H9 (cell line): ENCODE measurements at regions not wholly inside any gene's neighbourhood (a gene's known extent, or its start where the extent isn't known, plus 50 kb on each side); places are given as distances from the start of the nearest gene placed in this dataset.

Experiments
- DNase-seq: peaks from one replicate; pipeline ENCODE4 v3.0.0-alpha.2; 2017
- H2AFZ ChIP-seq: one replicate; pipeline ENCODE4 v1.6.1; 2013; ENCODE audit warnings: mild to moderate bottlenecking, low read length, control low read depth, moderate library complexity
- H2AK5ac ChIP-seq: 2 replicates; pipeline ENCODE4 v1.6.1; 2013; ENCODE audit warnings: low read length, control low read depth, mixed read lengths; ENCODE audit not compliant: insufficient read length
- H2BK120ac ChIP-seq: one replicate; pipeline ENCODE4 v1.6.1; 2013; ENCODE audit warnings: low read depth, mild to moderate bottlenecking, low read length, control low read depth, inconsistent platforms; ENCODE audit not compliant: poor library complexity, severe bottlenecking
- H2BK12ac ChIP-seq: 2 replicates; pipeline ENCODE4 v1.6.1; 2013; ENCODE audit warnings: low read length, control low read depth, mixed read lengths, low read depth; ENCODE audit not compliant: insufficient read length
- H2BK15ac ChIP-seq: 2 replicates; pipeline ENCODE4 v1.6.1; 2013; ENCODE audit warnings: low read depth, low read length, control low read depth
- H2BK20ac ChIP-seq: one replicate; pipeline ENCODE4 v1.6.1; 2013; ENCODE audit warnings: low read depth, mild to moderate bottlenecking, low read length, control low read depth, inconsistent platforms; ENCODE audit not compliant: poor library complexity, severe bottlenecking
- H2BK5ac ChIP-seq: 2 replicates; pipeline ENCODE4 v1.6.1; 2013; ENCODE audit warnings: low read length, control low read depth, mixed read lengths; ENCODE audit not compliant: insufficient read length
- H3K14ac ChIP-seq: 2 replicates; pipeline ENCODE4 v1.6.1; 2013; ENCODE audit warnings: low read length, control low read depth; ENCODE audit not compliant: insufficient read depth
- H3K18ac ChIP-seq: 2 replicates; pipeline ENCODE4 v1.6.1; 2013; ENCODE audit warnings: low read depth, mild to moderate bottlenecking, mixed read lengths, low read length, control low read depth; ENCODE audit not compliant: insufficient read length
- H3K23ac ChIP-seq: 2 replicates; pipeline ENCODE4 v1.6.1; 2013; ENCODE audit warnings: low read length, control low read depth, mixed read lengths, low read depth; ENCODE audit not compliant: insufficient read length
- H3K23me2 ChIP-seq: 2 replicates; pipeline ENCODE4 v1.6.1; 2013; ENCODE audit warnings: low read depth, mild to moderate bottlenecking, mixed read lengths, low read length, control low read depth; ENCODE audit not compliant: insufficient read length, poor library complexity, severe bottlenecking
- H3K27ac ChIP-seq: 2 replicates; pipeline ENCODE4 v1.5.1; 2013; ENCODE audit warnings: low read length, control low read depth, mixed read lengths, low read depth; ENCODE audit not compliant: insufficient read length
- H3K27me3 ChIP-seq: 2 replicates; pipeline ENCODE4 v1.6.1; 2013; ENCODE audit warnings: low read length, control low read depth, inconsistent platforms; ENCODE audit not compliant: insufficient read depth
- H3K4ac ChIP-seq: 2 replicates; pipeline ENCODE4 v1.6.1; 2013; ENCODE audit warnings: low read depth, mild to moderate bottlenecking, control low read depth, inconsistent platforms, low read length, moderate library complexity
- H3K4me1 ChIP-seq: 2 replicates; pipeline ENCODE4 v1.6.1; 2013; ENCODE audit warnings: low read length, control low read depth, inconsistent platforms; ENCODE audit not compliant: insufficient read depth
- H3K4me2 ChIP-seq: 2 replicates; pipeline ENCODE4 v1.6.1; 2013; ENCODE audit warnings: low read length, control low read depth, mixed read lengths; ENCODE audit not compliant: insufficient read length, insufficient read depth
- H3K56ac ChIP-seq: 2 replicates; pipeline ENCODE4 v1.6.1; 2013; ENCODE audit warnings: low read depth, mild to moderate bottlenecking, mixed read lengths, low read length, control low read depth; ENCODE audit not compliant: insufficient read length
- H3K79me1 ChIP-seq: 2 replicates; pipeline ENCODE4 v1.6.1; 2013; ENCODE audit warnings: low read depth, mild to moderate bottlenecking, moderate library complexity, low read length, control low read depth, inconsistent platforms; ENCODE audit not compliant: insufficient read depth, poor library complexity, severe bottlenecking
- H3K79me2 ChIP-seq: 2 replicates; pipeline ENCODE4 v1.6.1; 2013; ENCODE audit warnings: low read length, control low read depth, inconsistent platforms; ENCODE audit not compliant: insufficient read depth
- H3K9ac ChIP-seq: 2 replicates; pipeline ENCODE4 v1.6.1; 2013; ENCODE audit warnings: low read length, control low read depth, mixed read lengths; ENCODE audit not compliant: insufficient read length; ENCODE audit errors: extremely low read depth
- H3K9me3 ChIP-seq: one replicate; pipeline ENCODE4 v1.6.1; 2013; ENCODE audit warnings: low read depth, low read length, inconsistent platforms; ENCODE audit not compliant: control insufficient read depth
- H3T11ph ChIP-seq: one replicate; pipeline ENCODE4 v1.6.1; 2013; ENCODE audit warnings: mild to moderate bottlenecking, low read length, control low read depth, inconsistent platforms
- H4K20me1 ChIP-seq: one replicate; pipeline ENCODE4 v1.6.1; 2013; ENCODE audit not compliant: control insufficient read depth, insufficient read length, insufficient read depth
- H4K5ac ChIP-seq: 2 replicates; pipeline ENCODE4 v1.6.1; 2013; ENCODE audit warnings: low read depth, mild to moderate bottlenecking, mixed read lengths, low read length, control low read depth; ENCODE audit not compliant: insufficient read length
- H4K8ac ChIP-seq: replicated peaks from 2 replicates; pipeline ENCODE4 v1.6.1; 2013; ENCODE audit warnings: low read length, control low read depth, mixed read lengths, low read depth; ENCODE audit not compliant: insufficient read length
- H4K91ac ChIP-seq: 2 replicates; pipeline ENCODE4 v1.6.1; 2013; ENCODE audit warnings: low read depth, mild to moderate bottlenecking, moderate library complexity, mixed read lengths, low read length, control low read depth; ENCODE audit not compliant: insufficient read length
- H3K27ac Mint-ChIP-seq, 3 experiments: 2 replicates in 2 of 3; 3 replicates in 1 of 3; pipeline ENCODE4 v1.8.0; 2020 to 2021; ENCODE audit warnings: mixed read lengths in 3 of 3, mild to moderate bottlenecking in 1 of 3, moderate library complexity in 1 of 3
- H3K27me3 Mint-ChIP-seq: 2 replicates; pipeline ENCODE4 v1.8.0; 2021; ENCODE audit warnings: low read depth, mild to moderate bottlenecking, moderate library complexity, mixed read lengths
- H3K36me3 Mint-ChIP-seq, 3 experiments: 2 replicates in 2 of 3; 3 replicates in 1 of 3; pipeline ENCODE4 v1.8.0; 2020 to 2021; ENCODE audit warnings: low read depth in 3 of 3, mixed read lengths in 3 of 3; ENCODE audit not compliant: insufficient read depth in 1 of 3
- H3K4me1 Mint-ChIP-seq, 2 experiments: 2 replicates each; pipeline ENCODE4 v1.8.0; 2020; ENCODE audit warnings: mixed read lengths in 2 of 2
- H3K4me3 Mint-ChIP-seq, 2 experiments: 2 replicates in 1 of 2; 3 replicates in 1 of 2; pipeline ENCODE4 v1.8.0; 2020 to 2021; ENCODE audit warnings: mild to moderate bottlenecking in 2 of 2, mixed read lengths in 2 of 2, moderate library complexity in 1 of 2
- H3K9me3 Mint-ChIP-seq, 2 experiments: 2 replicates in 1 of 2; 3 replicates in 1 of 2; pipeline ENCODE4 v1.8.0; 2020; ENCODE audit warnings: mild to moderate bottlenecking in 2 of 2, mixed read lengths in 2 of 2, moderate library complexity in 1 of 2
- WGBS: extraction: QIAGEN DNeasy Blood & Tissue Kit; methylation state at CpG from one replicate; pipeline ENCODE4 v1.1.7; 2013; ENCODE audit warnings: missing lambda C conversion rate, low lambda C conversion rate, mixed read lengths; ENCODE audit not compliant: insufficient read length; ENCODE audit errors: extremely low coverage; 5-methylcytosine and 5-hydroxymethylcytosine counted together
- TF ChIP-seq, protein P1 (sequence below): fragments of 200-600 bp; sonication (generic); conservative IDR thresholded peaks from 3 replicates; pipeline ENCODE4 v1.8.0; 2021; ENCODE audit warnings: antibody characterized with exemption, mild to moderate bottlenecking

DNA sequence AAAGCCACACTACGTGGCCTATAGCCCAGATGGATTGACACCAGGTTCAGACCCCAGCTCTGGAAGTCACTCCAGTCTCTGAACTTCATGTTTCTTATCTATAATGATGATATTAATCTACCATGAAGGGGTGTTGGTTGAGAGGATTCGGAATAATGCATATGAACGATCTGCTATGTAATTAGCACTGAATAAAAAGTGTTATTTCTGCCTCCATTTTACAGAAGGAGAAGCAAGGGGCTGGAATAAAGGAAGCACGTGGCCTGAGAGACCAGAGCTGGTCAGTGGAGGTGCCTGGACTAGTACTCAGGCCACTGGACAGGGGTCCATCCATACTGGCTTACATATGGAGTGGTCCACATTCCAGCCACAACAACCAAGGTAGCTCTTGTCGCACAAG lies 166.5 kb upstream of the MYCN start:
- H3K27ac Mint-ChIP-seq, result no peak overlapping the region
- no peak overlapping the region for H3K4me2 ChIP-seq

More for the DNA sequence above, 166.5 kb upstream of the MYCN start:
- H3K23me2 ChIP-seq, result no peaks in the 10 kb centered on the region
- TF ChIP-seq, protein P1, sequence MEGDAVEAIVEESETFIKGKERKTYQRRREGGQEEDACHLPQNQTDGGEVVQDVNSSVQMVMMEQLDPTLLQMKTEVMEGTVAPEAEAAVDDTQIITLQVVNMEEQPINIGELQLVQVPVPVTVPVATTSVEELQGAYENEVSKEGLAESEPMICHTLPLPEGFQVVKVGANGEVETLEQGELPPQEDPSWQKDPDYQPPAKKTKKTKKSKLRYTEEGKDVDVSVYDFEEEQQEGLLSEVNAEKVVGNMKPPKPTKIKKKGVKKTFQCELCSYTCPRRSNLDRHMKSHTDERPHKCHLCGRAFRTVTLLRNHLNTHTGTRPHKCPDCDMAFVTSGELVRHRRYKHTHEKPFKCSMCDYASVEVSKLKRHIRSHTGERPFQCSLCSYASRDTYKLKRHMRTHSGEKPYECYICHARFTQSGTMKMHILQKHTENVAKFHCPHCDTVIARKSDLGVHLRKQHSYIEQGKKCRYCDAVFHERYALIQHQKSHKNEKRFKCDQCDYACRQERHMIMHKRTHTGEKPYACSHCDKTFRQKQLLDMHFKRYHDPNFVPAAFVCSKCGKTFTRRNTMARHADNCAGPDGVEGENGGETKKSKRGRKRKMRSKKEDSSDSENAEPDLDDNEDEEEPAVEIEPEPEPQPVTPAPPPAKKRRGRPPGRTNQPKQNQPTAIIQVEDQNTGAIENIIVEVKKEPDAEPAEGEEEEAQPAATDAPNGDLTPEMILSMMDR, result no peak
- H4K5ac ChIP-seq, result no peak overlapping the region
- H3K79me1 ChIP-seq, result no peaks in the 10 kb centered on the region
- no peaks in the 10 kb centered on the region for H3K79me2 ChIP-seq
- H3K27me3 ChIP-seq, result no peaks in the 10 kb centered on the region
- H3K9me3 ChIP-seq, result no peaks in the 10 kb centered on the region
- no peak overlapping the region for H3K27ac ChIP-seq
- no peak overlapping the region for H3K14ac ChIP-seq
- H3K18ac ChIP-seq, result no peak overlapping the region
- no peak overlapping the region for H2AK5ac ChIP-seq
- H2BK5ac ChIP-seq, result no peak overlapping the region
- H2BK12ac ChIP-seq, result no peak overlapping the region
- no peak overlapping the region for H3K9ac ChIP-seq
- H2BK120ac ChIP-seq, result no peak overlapping the region
- H3K36me3 Mint-ChIP-seq, result no peaks in the 10 kb centered on the region
- no peak overlapping the region for H2AFZ ChIP-seq
- no peaks in the 10 kb centered on the region; a peak in 1 of 5 replicates for H3K9me3 Mint-ChIP-seq
- H3K4me1 Mint-ChIP-seq, result peaks cover 0 to 7% of the 10 kb centered on the region in 2 experiments; a peak in 2 of 4 replicates
- H3K4me1 ChIP-seq, result no peaks in the 10 kb centered on the region
- H2BK15ac ChIP-seq, result no peak overlapping the region
- H3K4me3 Mint-ChIP-seq, result no peak overlapping the region
- no peak overlapping the region for H3T11ph ChIP-seq
- H3K4ac ChIP-seq, result no peak overlapping the region
- WGBS, result no CpG with 5 or more reads among the region's 5 CpGs
- H3K23ac ChIP-seq, result no peak overlapping the region
- H3K27me3 Mint-ChIP-seq, result no peaks in the 10 kb centered on the region; the same call in 1 of the 2 replicates
- H4K8ac ChIP-seq, result no peak overlapping the region
- H3K56ac ChIP-seq, result no peak overlapping the region
- H2BK20ac ChIP-seq, result no peak overlapping the region
- H4K91ac ChIP-seq, result no peak overlapping the region
- DNase-seq, result no peak
- no peaks in the 10 kb centered on the region for H4K20me1 ChIP-seq
